ENCODE measurements at regions not wholly inside any gene's neighbourhood (a gene's known extent, or its start where the extent isn't known, plus 50 kb on each side); places are given as distances from the start of the nearest gene placed in this dataset.
"Not testable (repeated sequence)": the region's sequence is repeated elsewhere in the genome, so short reads cannot be mapped to it uniquely, and the experiment has no call there.

- H3K79me2 ChIP-seq (ENCODE audit: insufficient read depth, low read length); H4K20me1 ChIP-seq (ENCODE audit: low read depth, low read length); H3K27ac ChIP-seq (ENCODE audit: low read depth, low read length); H3K9me2 ChIP-seq (replicated peaks; ENCODE audit: insufficient read depth, low read length); H3K36me3 ChIP-seq (ENCODE audit: low read length); H3K27me3 ChIP-seq (ENCODE audit: low read length); H3F3A ChIP-seq (ENCODE audit: insufficient read depth); H3K9ac ChIP-seq (ENCODE audit: low read length); H2AFZ ChIP-seq (ENCODE audit: low read depth, low read length, severe bottlenecking); H3K4me3 ChIP-seq (ENCODE audit: insufficient read depth, low read length, poor library complexity, severe bottlenecking); H3K9me3 ChIP-seq (ENCODE audit: insufficient read depth, low read length); H3K4me2 ChIP-seq (ENCODE audit: low read depth, low read length, poor library complexity, severe bottlenecking): not testable (repeated sequence)
These were observed 96.4 kb upstream of the NBPF19 start for GRCh38 chr1:149378462-149378861.

DNA sequence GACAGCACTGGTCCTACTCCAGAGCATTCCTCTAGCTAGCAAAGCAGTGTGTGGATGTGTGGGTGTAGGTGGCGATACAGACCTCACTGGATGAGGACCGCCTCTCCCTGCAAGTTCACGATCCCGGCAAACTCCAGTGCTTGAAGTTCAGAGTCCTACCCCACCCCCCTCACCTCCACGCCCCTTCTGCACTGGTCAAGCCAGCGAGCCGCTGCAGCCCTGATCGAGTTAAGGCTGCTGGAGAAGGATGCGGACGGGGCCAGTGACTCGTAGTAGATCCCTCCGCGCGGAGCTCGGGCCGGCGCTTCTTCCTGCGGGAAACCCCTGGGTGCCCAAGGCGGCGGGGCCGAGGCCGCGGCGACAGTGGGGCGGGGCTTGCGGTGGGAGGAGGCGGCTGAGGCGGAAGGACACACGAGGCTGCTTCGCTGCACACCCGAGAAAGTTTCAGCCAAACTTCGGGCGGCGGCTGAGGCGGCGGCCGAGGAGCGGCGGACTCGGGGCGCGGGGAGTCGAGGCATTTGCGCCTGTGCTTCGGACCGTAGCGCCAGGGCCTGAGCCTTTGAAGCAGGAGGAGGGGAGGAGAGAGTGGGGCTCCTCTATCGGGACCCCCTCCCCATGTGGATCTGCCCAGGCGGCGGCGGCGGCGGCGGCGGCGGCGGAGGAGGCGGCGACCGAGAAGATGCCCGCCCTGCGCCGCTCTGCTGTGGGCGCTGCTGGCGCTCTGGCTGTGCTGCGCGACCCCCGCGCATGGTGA, 84.5 kb upstream of the NBPF19 start:
- H3K9me3 ChIP-seq (ENCODE audit: insufficient read depth, low read length); H3F3A ChIP-seq (ENCODE audit: insufficient read depth); H3K36me3 ChIP-seq (ENCODE audit: low read length); H3K27ac ChIP-seq (ENCODE audit: low read depth, low read length); H4K20me1 ChIP-seq (ENCODE audit: low read depth, low read length); H3K79me2 ChIP-seq (ENCODE audit: insufficient read depth, low read length); H3K4me2 ChIP-seq (ENCODE audit: low read depth, low read length, poor library complexity, severe bottlenecking); H3K27me3 ChIP-seq (ENCODE audit: low read length); H2AFZ ChIP-seq (ENCODE audit: low read depth, low read length, severe bottlenecking); H3K9me2 ChIP-seq (replicated peaks; ENCODE audit: insufficient read depth, low read length): not testable (repeated sequence)
- H3K9ac ChIP-seq (ENCODE audit: low read length) = peak overlapping the region; percentile 51
- H3K4me3 ChIP-seq (ENCODE audit: insufficient read depth, low read length, poor library complexity, severe bottlenecking) = peak overlapping the region; percentile 37

DNA sequence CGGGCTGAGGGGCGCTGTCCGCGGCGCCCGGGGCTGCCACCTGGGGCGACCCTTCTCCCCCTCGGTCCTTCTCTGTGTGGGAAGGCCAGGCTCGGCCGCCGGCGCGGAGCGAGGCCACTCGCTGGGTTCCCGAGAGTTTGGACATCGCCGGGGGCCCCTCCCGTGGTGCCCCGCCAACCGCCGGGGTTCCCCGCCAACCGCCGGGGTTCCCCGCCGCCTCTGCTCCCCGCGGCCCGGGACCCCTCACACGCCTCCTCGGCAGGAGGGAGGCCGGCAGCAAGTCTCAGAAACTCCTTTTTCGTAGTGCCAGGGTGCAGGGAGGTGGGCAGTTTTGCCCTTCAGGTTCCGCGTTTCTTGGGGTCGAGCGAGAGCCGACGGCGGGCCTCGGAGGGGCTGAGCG, 83.9 kb upstream of the NBPF19 start:
- not testable (repeated sequence) for H3K9me3 ChIP-seq (ENCODE audit: insufficient read depth, low read length); H3K4me2 ChIP-seq (ENCODE audit: low read depth, low read length, poor library complexity, severe bottlenecking); H4K20me1 ChIP-seq (ENCODE audit: low read depth, low read length); H3K79me2 ChIP-seq (ENCODE audit: insufficient read depth, low read length); H3K27me3 ChIP-seq (ENCODE audit: low read length); H3K27ac ChIP-seq (ENCODE audit: low read depth, low read length); H3F3A ChIP-seq (ENCODE audit: insufficient read depth); H3K9me2 ChIP-seq (replicated peaks; ENCODE audit: insufficient read depth, low read length); H3K36me3 ChIP-seq (ENCODE audit: low read length); H2AFZ ChIP-seq (ENCODE audit: low read depth, low read length, severe bottlenecking)
- Histone ChIP-seq H3K4me3 (ENCODE audit: insufficient read depth, low read length, poor library complexity, severe bottlenecking) (peak overlapping the region; percentile 37), H3K9ac (ENCODE audit: low read length) (peak overlapping the region; percentile 51)

GRCh38 chr1:149395802-149396201, 79.0 kb upstream of the NBPF19 start:
- H3K4me3 ChIP-seq (ENCODE audit: insufficient read depth, low read length, poor library complexity, severe bottlenecking); H3K27ac ChIP-seq (ENCODE audit: low read depth, low read length); H3K9me3 ChIP-seq (ENCODE audit: insufficient read depth, low read length); H3K9ac ChIP-seq (ENCODE audit: low read length); H2AFZ ChIP-seq (ENCODE audit: low read depth, low read length, severe bottlenecking); H3K36me3 ChIP-seq (ENCODE audit: low read length); H3K27me3 ChIP-seq (ENCODE audit: low read length); H4K20me1 ChIP-seq (ENCODE audit: low read depth, low read length); H3K9me2 ChIP-seq (replicated peaks; ENCODE audit: insufficient read depth, low read length); H3F3A ChIP-seq (ENCODE audit: insufficient read depth); H3K4me2 ChIP-seq (ENCODE audit: low read depth, low read length, poor library complexity, severe bottlenecking); H3K79me2 ChIP-seq (ENCODE audit: insufficient read depth, low read length): not testable (repeated sequence)

- not testable (repeated sequence) for H3K9me3 ChIP-seq (ENCODE audit: insufficient read depth, low read length); H3K9me2 ChIP-seq (replicated peaks; ENCODE audit: insufficient read depth, low read length); H3K27me3 ChIP-seq (ENCODE audit: low read length); H3K4me3 ChIP-seq (ENCODE audit: insufficient read depth, low read length, poor library complexity, severe bottlenecking); H3K27ac ChIP-seq (ENCODE audit: low read depth, low read length); H4K20me1 ChIP-seq (ENCODE audit: low read depth, low read length); H3K36me3 ChIP-seq (ENCODE audit: low read length); H3K79me2 ChIP-seq (ENCODE audit: insufficient read depth, low read length); H3F3A ChIP-seq (ENCODE audit: insufficient read depth); H3K9ac ChIP-seq (ENCODE audit: low read length); H3K4me2 ChIP-seq (ENCODE audit: low read depth, low read length, poor library complexity, severe bottlenecking); H2AFZ ChIP-seq (ENCODE audit: low read depth, low read length, severe bottlenecking)
These were observed 76.3 kb upstream of the NBPF19 start for GRCh38 chr1:149398527-149398926.

- not testable (repeated sequence) for H3K9me2 ChIP-seq (replicated peaks; ENCODE audit: insufficient read depth, low read length); H4K20me1 ChIP-seq (ENCODE audit: low read depth, low read length); H3K79me2 ChIP-seq (ENCODE audit: insufficient read depth, low read length); H3K4me3 ChIP-seq (ENCODE audit: insufficient read depth, low read length, poor library complexity, severe bottlenecking); H2AFZ ChIP-seq (ENCODE audit: low read depth, low read length, severe bottlenecking); H3K9ac ChIP-seq (ENCODE audit: low read length); H3F3A ChIP-seq (ENCODE audit: insufficient read depth); H3K9me3 ChIP-seq (ENCODE audit: insufficient read depth, low read length); H3K27ac ChIP-seq (ENCODE audit: low read depth, low read length); H3K36me3 ChIP-seq (ENCODE audit: low read length); H3K4me2 ChIP-seq (ENCODE audit: low read depth, low read length, poor library complexity, severe bottlenecking); H3K27me3 ChIP-seq (ENCODE audit: low read length)
These were observed 66.4 kb upstream of the NBPF19 start for GRCh38 chr1:149408404-149408803.

DNA sequence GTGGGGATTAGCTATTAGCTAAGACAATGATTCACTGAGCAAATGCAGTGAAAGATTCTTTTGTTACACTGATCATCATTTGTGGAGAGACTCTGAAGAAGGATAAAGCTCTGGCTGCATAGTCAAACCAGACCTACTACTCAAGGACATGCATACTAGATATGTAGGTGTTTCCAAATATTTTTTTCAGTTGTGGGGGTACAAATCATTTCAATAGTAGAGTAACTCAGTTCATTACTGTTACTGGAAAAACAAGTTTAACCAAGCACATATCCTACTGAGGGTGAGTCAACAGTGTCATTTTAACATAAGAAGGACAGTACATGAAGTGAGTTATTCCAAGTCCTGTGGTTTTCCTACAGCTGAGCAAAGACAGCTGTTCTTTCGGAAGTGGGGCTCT, 59.5 kb upstream of the NBPF19 start:
- H2AFZ ChIP-seq (ENCODE audit: low read depth, low read length, severe bottlenecking); H3K27ac ChIP-seq (ENCODE audit: low read depth, low read length); H3K79me2 ChIP-seq (ENCODE audit: insufficient read depth, low read length); H3K27me3 ChIP-seq (ENCODE audit: low read length); H3K9ac ChIP-seq (ENCODE audit: low read length); H3K36me3 ChIP-seq (ENCODE audit: low read length); H3K9me3 ChIP-seq (ENCODE audit: insufficient read depth, low read length); H3K4me2 ChIP-seq (ENCODE audit: low read depth, low read length, poor library complexity, severe bottlenecking); H3K9me2 ChIP-seq (replicated peaks; ENCODE audit: insufficient read depth, low read length); H3K4me3 ChIP-seq (ENCODE audit: insufficient read depth, low read length, poor library complexity, severe bottlenecking); H4K20me1 ChIP-seq (ENCODE audit: low read depth, low read length); H3F3A ChIP-seq (ENCODE audit: insufficient read depth): not testable (repeated sequence)

DNA sequence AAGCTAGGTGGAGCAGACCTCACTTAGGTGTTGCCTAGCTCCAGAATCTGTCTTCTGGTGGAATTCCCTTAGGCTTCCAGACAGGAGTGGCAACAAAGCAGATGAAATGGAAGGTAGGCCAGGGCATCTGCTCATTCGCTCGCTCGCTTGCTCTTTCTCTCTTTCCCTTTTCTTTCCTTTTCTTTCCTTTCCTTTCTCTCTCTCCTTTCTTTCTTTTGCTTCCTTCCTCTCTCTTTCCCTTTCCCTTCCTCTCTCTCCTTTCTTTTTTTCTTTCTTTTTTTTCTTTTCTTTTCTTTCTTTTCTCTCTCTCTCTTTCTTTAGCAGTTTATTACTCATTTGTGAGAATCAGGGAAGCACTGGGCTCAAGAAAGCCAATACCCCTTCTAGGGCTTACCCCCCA, 56.1 kb upstream of the NBPF19 start:
- H3K27ac ChIP-seq (ENCODE audit: low read depth, low read length); H3K4me3 ChIP-seq (ENCODE audit: insufficient read depth, low read length, poor library complexity, severe bottlenecking); H3K9ac ChIP-seq (ENCODE audit: low read length); H3F3A ChIP-seq (ENCODE audit: insufficient read depth); H3K4me2 ChIP-seq (ENCODE audit: low read depth, low read length, poor library complexity, severe bottlenecking); H3K9me3 ChIP-seq (ENCODE audit: insufficient read depth, low read length); H4K20me1 ChIP-seq (ENCODE audit: low read depth, low read length); H2AFZ ChIP-seq (ENCODE audit: low read depth, low read length, severe bottlenecking); H3K9me2 ChIP-seq (replicated peaks; ENCODE audit: insufficient read depth, low read length); H3K27me3 ChIP-seq (ENCODE audit: low read length); H3K36me3 ChIP-seq (ENCODE audit: low read length); H3K79me2 ChIP-seq (ENCODE audit: insufficient read depth, low read length): not testable (repeated sequence)
